HL-60 (cell line): ENCODE measurements at regions not wholly inside any gene's neighbourhood (a gene's known extent, or its start where the extent isn't known, plus 50 kb on each side); places are given as distances from the start of the nearest gene placed in this dataset.

Experiments used
- DNase-seq, 2 experiments: peaks; one replicate each; pipeline ENCODE4 v3.0.0-alpha.2; 2010 to 2020; ENCODE audit warnings: low read depth in 1 of 2, low spot score in 1 of 2
- H3K27ac ChIP-seq: fragments of 250-450 bp; sonication (Bioruptor Pico); replicated peaks from 2 replicates; pipeline ENCODE4 v1.5.1; 2020; ENCODE audit warnings: mild to moderate bottlenecking, moderate library complexity
- H3K27me3 ChIP-seq: fragments of 250-450 bp; sonication (Bioruptor Pico); 2 replicates; pipeline ENCODE4 v1.5.1; 2021; ENCODE audit warnings: mild to moderate bottlenecking, moderate library complexity; ENCODE audit not compliant: insufficient read depth, poor library complexity, severe bottlenecking
- H3K4me3 ChIP-seq: replicated peaks from 2 replicates; pipeline ENCODE4 v1.5.1; 2011; ENCODE audit warnings: mild to moderate bottlenecking, control low read depth, low read length; ENCODE audit not compliant: insufficient read depth
- GABPA ChIP-seq: IDR thresholded peaks from 2 replicates; pipeline ENCODE4 v1.6.1; 2012; ENCODE audit warnings: low read depth
- POLR2AphosphoS5 ChIP-seq: IDR thresholded peaks from 2 replicates; pipeline ENCODE4 v1.6.1; 2012; ENCODE audit warnings: low read depth
- REST ChIP-seq: IDR thresholded peaks from 2 replicates; pipeline ENCODE4 v1.6.1; 2012; ENCODE audit warnings: low read depth; ENCODE audit not compliant: insufficient replicate concordance
- SPI1 ChIP-seq: IDR thresholded peaks from 2 replicates; pipeline ENCODE4 v1.6.1; 2012; ENCODE audit warnings: low read depth, mild to moderate bottlenecking, borderline replicate concordance
- TF ChIP-seq, protein P1 (sequence below): IDR thresholded peaks from one replicate; pipeline ENCODE4 v1.5.1; 2011; ENCODE audit warnings: low read length, control low read depth, inconsistent platforms; ENCODE audit not compliant: insufficient read depth

GRCh38 chr7:52071744-52072143, 755.1 kb upstream of the COBL start:
- Histone ChIP-seq H3K4me3 (no peak overlapping the region), H3K27me3 (no peaks in the 10 kb centered on the region), H3K27ac (no peak overlapping the region)
- no peak for TF ChIP-seq POLR2AphosphoS5
- TF ChIP-seq REST: no peak
- TF ChIP-seq GABPA: no peak
- TF ChIP-seq, protein P1, sequence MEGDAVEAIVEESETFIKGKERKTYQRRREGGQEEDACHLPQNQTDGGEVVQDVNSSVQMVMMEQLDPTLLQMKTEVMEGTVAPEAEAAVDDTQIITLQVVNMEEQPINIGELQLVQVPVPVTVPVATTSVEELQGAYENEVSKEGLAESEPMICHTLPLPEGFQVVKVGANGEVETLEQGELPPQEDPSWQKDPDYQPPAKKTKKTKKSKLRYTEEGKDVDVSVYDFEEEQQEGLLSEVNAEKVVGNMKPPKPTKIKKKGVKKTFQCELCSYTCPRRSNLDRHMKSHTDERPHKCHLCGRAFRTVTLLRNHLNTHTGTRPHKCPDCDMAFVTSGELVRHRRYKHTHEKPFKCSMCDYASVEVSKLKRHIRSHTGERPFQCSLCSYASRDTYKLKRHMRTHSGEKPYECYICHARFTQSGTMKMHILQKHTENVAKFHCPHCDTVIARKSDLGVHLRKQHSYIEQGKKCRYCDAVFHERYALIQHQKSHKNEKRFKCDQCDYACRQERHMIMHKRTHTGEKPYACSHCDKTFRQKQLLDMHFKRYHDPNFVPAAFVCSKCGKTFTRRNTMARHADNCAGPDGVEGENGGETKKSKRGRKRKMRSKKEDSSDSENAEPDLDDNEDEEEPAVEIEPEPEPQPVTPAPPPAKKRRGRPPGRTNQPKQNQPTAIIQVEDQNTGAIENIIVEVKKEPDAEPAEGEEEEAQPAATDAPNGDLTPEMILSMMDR: no peak
- TF ChIP-seq SPI1: no peak
- DNase-seq: no peak

- TF ChIP-seq GABPA: no peak
- TF ChIP-seq, protein P1: no peak
- TF ChIP-seq REST: no peak
- TF ChIP-seq POLR2AphosphoS5: no peak
- TF ChIP-seq SPI1: no peak
- DNase-seq: no peak
- no peaks in the 10 kb centered on the region for H3K27me3 ChIP-seq
- H3K4me3 ChIP-seq: no peak overlapping the region
- H3K27ac ChIP-seq: no peak overlapping the region
Measured at GRCh38 chr7:52064493-52064892, 747.9 kb upstream of the COBL start.

GRCh38 chr7:52061666-52062065, 745.1 kb upstream of the COBL start:
- no peak overlapping the region for H3K27ac ChIP-seq
- TF ChIP-seq, protein P1: no peak
- TF ChIP-seq REST (no peak), GABPA (no peak), SPI1 (no peak), POLR2AphosphoS5 (no peak)

More at GRCh38 chr7:52061666-52062065, 745.1 kb upstream of the COBL start:
- Histone ChIP-seq H3K27me3 (no peaks in the 10 kb centered on the region), H3K4me3 (no peak overlapping the region)
- DNase-seq: no peak
